Natural killer cell (primary cell): ENCODE measurements at regions not wholly inside any gene's neighbourhood (a gene's known extent, or its start where the extent isn't known, plus 50 kb on each side); places are given as distances from the start of the nearest gene placed in this dataset.

ENCODE experiments used
- ATAC-seq, 3 donors: fragments of 150-1000 bp in 2 of 3; fragments of 200-7000 bp in 1 of 3; cut with Tn5 transposase; 1 replicate in 1 of 3; 2 replicates in 2 of 3; pipeline ENCODE4 v1.10.0; 2021; ENCODE audit warnings: mild to moderate bottlenecking in 2 of 3, moderate library complexity in 2 of 3
- DNase-seq, 2 donors: peaks; one replicate each; pipeline versions ENCODE4 v3.0.0 to v3.0.0-alpha.2; 2013 to 2021; ENCODE audit warnings: mixed read lengths in 1 of 2
- H3K27ac ChIP-seq: one replicate; pipeline ENCODE4 v1.5.1; 2013; ENCODE audit warnings: mild to moderate bottlenecking, low read length
- H3K27me3 ChIP-seq: one replicate; pipeline ENCODE4 v1.6.1; 2013; ENCODE audit warnings: low read length; ENCODE audit not compliant: control insufficient read depth, insufficient read depth
- H3K36me3 ChIP-seq: one replicate; pipeline ENCODE4 v1.6.1; 2013; ENCODE audit warnings: low read length; ENCODE audit not compliant: control insufficient read depth, insufficient read depth
- H3K4me1 ChIP-seq: one replicate; pipeline ENCODE4 v1.6.1; 2013; ENCODE audit warnings: low read length; ENCODE audit not compliant: control insufficient read depth, insufficient read depth
- H3K4me3 ChIP-seq: one replicate; pipeline ENCODE4 v1.5.1; 2013; ENCODE audit warnings: low read length
- H3K9me3 ChIP-seq: one replicate; pipeline ENCODE4 v1.6.1; 2013; ENCODE audit warnings: low read length; ENCODE audit not compliant: control insufficient read depth, insufficient read depth
- H3K27ac Mint-ChIP-seq, 2 donors: one replicate each; pipeline ENCODE4 v1.8.0; 2022; ENCODE audit warnings: mild to moderate bottlenecking in 2 of 2, mixed read lengths in 2 of 2, moderate library complexity in 1 of 2
- H3K27me3 Mint-ChIP-seq, 2 donors: one replicate each; pipeline ENCODE4 v1.8.0; 2022; ENCODE audit warnings: low read depth in 2 of 2, mixed read lengths in 2 of 2
- H3K36me3 Mint-ChIP-seq: one replicate; pipeline ENCODE4 v1.8.0; 2022; ENCODE audit warnings: mixed read lengths
- H3K4me1 Mint-ChIP-seq, 2 donors: one replicate each; pipeline ENCODE4 v1.8.0; 2022; ENCODE audit warnings: mixed read lengths in 2 of 2
- H3K4me3 Mint-ChIP-seq: one replicate; pipeline ENCODE4 v1.8.0; 2022; ENCODE audit warnings: mild to moderate bottlenecking, moderate library complexity, mixed read lengths
- H3K9me3 Mint-ChIP-seq, 2 donors: one replicate each; pipeline ENCODE4 v1.8.0; 2022; ENCODE audit warnings: mixed read lengths in 2 of 2
- CTCF ChIP-seq: fragments of 200-600 bp; IDR thresholded peaks from one replicate; pipeline ENCODE4 v1.8.0; 2022; ENCODE audit warnings: antibody characterized with exemption
- WGBS: methylation state at CpG from one replicate; pipeline ENCODE4 v1.1.7; 2013; ENCODE audit warnings: missing lambda C conversion rate; ENCODE audit not compliant: insufficient coverage; 5-methylcytosine and 5-hydroxymethylcytosine counted together
- intact Hi-C: fragments of 100-400 bp; cut with micrococcal nuclease; formaldehyde crosslinking; loops from one replicate; pipeline ENCODE4 v1.14.2; 2022

DNA sequence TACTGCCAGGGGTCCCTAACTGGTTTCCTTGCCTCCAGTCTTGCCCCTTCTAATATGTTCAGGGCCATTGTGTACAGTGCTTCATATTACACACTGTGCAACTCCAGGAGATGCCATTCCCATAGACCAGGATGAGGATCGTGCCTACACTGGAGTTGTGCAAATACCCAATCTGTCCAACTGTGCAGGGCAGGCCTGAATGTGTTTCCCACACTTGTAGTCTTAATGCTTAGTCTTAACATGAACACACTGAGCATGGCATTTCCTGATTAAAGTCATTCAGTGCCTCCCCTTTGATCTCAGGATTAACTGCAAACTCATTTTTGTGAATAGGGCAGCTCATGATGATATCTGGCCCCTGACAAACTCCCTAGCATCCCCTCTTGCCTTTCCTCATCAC, 165.5 kb downstream of the TTC8 start:
- H3K36me3 ChIP-seq: no peaks in the 10 kb centered on the region
- H3K4me3 ChIP-seq: no peak overlapping the region
- DNase-seq: no peak
- ATAC-seq: no peak
- no peak overlapping the region for H3K4me3 Mint-ChIP-seq
- no peaks in the 10 kb centered on the region for H3K9me3 Mint-ChIP-seq
- H3K27me3 Mint-ChIP-seq: peaks cover 14 to 64% of the 10 kb centered on the region in 2 donors
- H3K27ac Mint-ChIP-seq: no peak overlapping the region
- no peak overlapping the region for H3K27ac ChIP-seq
- no peak for TF ChIP-seq CTCF
- no peaks in the 10 kb centered on the region for H3K4me1 ChIP-seq
- 89% methylated on average over 1 of the region's 1 CpG for WGBS
- no peaks in the 10 kb centered on the region for H3K27me3 ChIP-seq
- intact Hi-C loops: no loop called here
- no peaks in the 10 kb centered on the region for H3K4me1 Mint-ChIP-seq
- no peaks in the 10 kb centered on the region for H3K36me3 Mint-ChIP-seq
- no peaks in the 10 kb centered on the region for H3K9me3 ChIP-seq

DNA sequence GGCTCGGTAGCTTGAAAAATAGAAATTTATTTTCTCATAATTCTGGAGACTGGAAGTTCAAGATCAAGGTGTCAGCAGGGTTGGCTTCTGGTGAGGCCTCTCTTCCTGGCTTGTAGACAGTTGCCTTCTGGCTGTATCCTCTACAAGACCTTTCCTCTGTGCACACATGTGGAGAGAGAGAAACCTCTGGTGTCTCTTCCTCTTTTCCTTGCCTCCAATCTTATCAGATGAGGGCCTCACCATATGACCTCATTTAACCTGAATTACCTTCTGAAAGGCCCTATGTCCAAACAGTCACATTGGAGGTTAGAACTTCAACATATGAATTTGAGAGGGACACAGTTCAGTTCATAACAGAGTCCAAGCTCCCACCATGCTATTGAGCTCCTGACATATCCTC, 166.4 kb downstream of the TTC8 start:
- H3K9me3 Mint-ChIP-seq: no peaks in the 10 kb centered on the region
- WGBS: 100% methylated on average over 1 of the region's 1 CpG
- Histone ChIP-seq H3K27me3 (no peaks in the 10 kb centered on the region), H3K27ac (no peak overlapping the region), H3K36me3 (no peaks in the 10 kb centered on the region), H3K9me3 (no peaks in the 10 kb centered on the region), H3K4me1 (no peaks in the 10 kb centered on the region), H3K4me3 (no peak overlapping the region)
- H3K36me3 Mint-ChIP-seq: no peaks in the 10 kb centered on the region
- H3K27ac Mint-ChIP-seq: no peak overlapping the region
- DNase-seq (no peak), ATAC-seq (no peak)
- H3K4me3 Mint-ChIP-seq: no peak overlapping the region
- H3K4me1 Mint-ChIP-seq: no peaks in the 10 kb centered on the region
- intact Hi-C loops: no loop called here
- no peak for TF ChIP-seq CTCF
- peaks cover 18 to 63% of the 10 kb centered on the region in 2 donors for H3K27me3 Mint-ChIP-seq

GRCh38 chr14:88992011-88992410, 167.6 kb downstream of the TTC8 start:
- ATAC-seq: no peak
- no peak for DNase-seq
- Mint-ChIP-seq H3K4me3 (no peak overlapping the region), H3K27ac (no peak overlapping the region), H3K9me3 (no peaks in the 10 kb centered on the region), H3K4me1 (no peaks in the 10 kb centered on the region), H3K27me3 (peaks cover 23 to 73% of the 10 kb centered on the region in 2 donors), H3K36me3 (no peaks in the 10 kb centered on the region)
- Histone ChIP-seq H3K27ac (no peak overlapping the region), H3K36me3 (no peaks in the 10 kb centered on the region), H3K27me3 (peaks cover 3% of the 10 kb centered on the region), H3K4me1 (no peaks in the 10 kb centered on the region), H3K4me3 (no peak overlapping the region), H3K9me3 (no peaks in the 10 kb centered on the region)
- WGBS: 100% methylated on average over 2 of the region's 3 CpGs
- TF ChIP-seq CTCF: no peak
- intact Hi-C loops: no loop called here

DNA sequence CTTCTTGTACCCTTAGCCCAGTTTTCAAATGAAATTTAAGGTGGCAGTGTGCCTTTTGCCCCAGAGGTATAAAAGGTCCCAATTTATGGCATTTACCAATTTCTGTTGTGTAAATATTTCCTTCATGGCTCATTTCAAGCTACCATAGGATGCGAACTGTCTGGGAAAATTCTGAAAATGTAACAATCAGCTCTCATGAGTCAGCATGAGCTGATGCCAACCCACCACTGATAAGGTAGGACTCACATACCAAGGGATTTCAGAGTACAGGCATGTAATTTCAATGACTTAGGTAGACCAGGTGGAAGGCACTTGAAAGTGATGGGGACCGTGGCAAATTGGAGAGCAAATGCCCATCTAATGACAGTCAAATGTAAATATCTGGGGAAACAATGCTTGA, 169.5 kb downstream of the TTC8 start:
- H3K4me3 ChIP-seq: no peak overlapping the region
- TF ChIP-seq CTCF: no peak
- intact Hi-C loops: no loop called here

More for the DNA sequence above, 169.5 kb downstream of the TTC8 start:
- Histone ChIP-seq H3K4me1 (no peaks in the 10 kb centered on the region), H3K9me3 (no peaks in the 10 kb centered on the region), H3K27me3 (peaks cover 3% of the 10 kb centered on the region), H3K36me3 (no peaks in the 10 kb centered on the region), H3K27ac (no peak overlapping the region)
- ATAC-seq (no peak), DNase-seq (no peak)
- WGBS: 86% methylated on average over 2 of the region's 2 CpGs
- H3K36me3 Mint-ChIP-seq: no peaks in the 10 kb centered on the region
- no peak overlapping the region for H3K4me3 Mint-ChIP-seq
- H3K9me3 Mint-ChIP-seq: no peaks in the 10 kb centered on the region
- H3K27ac Mint-ChIP-seq: no peak overlapping the region
- H3K4me1 Mint-ChIP-seq: no peaks in the 10 kb centered on the region
- H3K27me3 Mint-ChIP-seq: peaks cover 23 to 77% of the 10 kb centered on the region in 2 donors
